Stomach (tissue), 4 donors: ENCODE measurements at regions not wholly inside any gene's neighbourhood (a gene's known extent, or its start where the extent isn't known, plus 50 kb on each side); places are given as distances from the start of the nearest gene placed in this dataset.

Experiments
- EP300 ChIP-seq: sonication (generic); formaldehyde crosslinking; IDR thresholded peaks from one replicate; pipeline ENCODE4 v1.6.1; 2017; ENCODE audit warnings: antibody characterized with exemption
- POLR2A ChIP-seq, 4 donors: fragments of 450-650 bp; IDR thresholded peaks; one replicate each; pipeline ENCODE4 v1.6.1; 2016; ENCODE audit warnings: antibody characterized with exemption in 4 of 4, control low read depth in 2 of 4, mild to moderate bottlenecking in 1 of 4, moderate library complexity in 1 of 4
- POLR2AphosphoS5 ChIP-seq, 3 donors: sonication (generic); formaldehyde crosslinking; IDR thresholded peaks; one replicate each; pipeline ENCODE4 v1.6.1; 2016; ENCODE audit warnings: antibody characterized with exemption in 3 of 3
- TF ChIP-seq, protein P1 (sequence below), 7 experiments: fragments of 450-650 bp in 4 of 7; fragments of 200-600 bp in 3 of 7; sonication (generic) in 3 of 7; IDR thresholded peaks; one replicate each; pipeline ENCODE4 v1.5.1; 2016 to 2019; ENCODE audit warnings: antibody characterized with exemption in 7 of 7, control low read depth in 2 of 7, mild to moderate bottlenecking in 1 of 7

DNA sequence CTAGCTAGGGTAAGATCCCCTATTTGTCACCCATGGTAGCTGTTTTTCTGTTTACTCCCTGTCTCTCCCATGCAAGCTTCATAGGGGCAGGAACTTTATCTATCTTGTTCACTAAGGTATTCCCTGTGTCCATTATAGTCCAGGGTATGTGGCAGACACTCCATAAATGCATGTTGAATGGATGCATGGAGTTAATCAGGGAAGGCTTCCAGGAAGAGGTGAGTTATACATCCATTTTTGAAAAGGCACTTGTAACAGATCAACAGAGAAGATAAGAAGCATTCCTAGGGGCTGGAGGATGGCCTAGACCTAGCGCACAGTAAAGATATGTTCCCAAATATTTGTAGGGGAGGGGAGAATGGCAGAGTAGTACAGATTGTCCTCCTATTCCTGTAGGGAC is 130.3 kb downstream of the BUD13 start:
- TF ChIP-seq POLR2AphosphoS5 (IDR thresholded peaks at IDR 0.05) (no peak), EP300 (no peak), POLR2A (IDR thresholded peaks at IDR 0.05) (no peak)
- TF ChIP-seq, protein P1, sequence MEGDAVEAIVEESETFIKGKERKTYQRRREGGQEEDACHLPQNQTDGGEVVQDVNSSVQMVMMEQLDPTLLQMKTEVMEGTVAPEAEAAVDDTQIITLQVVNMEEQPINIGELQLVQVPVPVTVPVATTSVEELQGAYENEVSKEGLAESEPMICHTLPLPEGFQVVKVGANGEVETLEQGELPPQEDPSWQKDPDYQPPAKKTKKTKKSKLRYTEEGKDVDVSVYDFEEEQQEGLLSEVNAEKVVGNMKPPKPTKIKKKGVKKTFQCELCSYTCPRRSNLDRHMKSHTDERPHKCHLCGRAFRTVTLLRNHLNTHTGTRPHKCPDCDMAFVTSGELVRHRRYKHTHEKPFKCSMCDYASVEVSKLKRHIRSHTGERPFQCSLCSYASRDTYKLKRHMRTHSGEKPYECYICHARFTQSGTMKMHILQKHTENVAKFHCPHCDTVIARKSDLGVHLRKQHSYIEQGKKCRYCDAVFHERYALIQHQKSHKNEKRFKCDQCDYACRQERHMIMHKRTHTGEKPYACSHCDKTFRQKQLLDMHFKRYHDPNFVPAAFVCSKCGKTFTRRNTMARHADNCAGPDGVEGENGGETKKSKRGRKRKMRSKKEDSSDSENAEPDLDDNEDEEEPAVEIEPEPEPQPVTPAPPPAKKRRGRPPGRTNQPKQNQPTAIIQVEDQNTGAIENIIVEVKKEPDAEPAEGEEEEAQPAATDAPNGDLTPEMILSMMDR (IDR thresholded peaks at IDR 0.05): no peak
